ENCODE measurements at regions not wholly inside any gene's neighbourhood (a gene's known extent, or its start where the extent isn't known, plus 50 kb on each side); places are given as distances from the start of the nearest gene placed in this dataset.

DNA sequence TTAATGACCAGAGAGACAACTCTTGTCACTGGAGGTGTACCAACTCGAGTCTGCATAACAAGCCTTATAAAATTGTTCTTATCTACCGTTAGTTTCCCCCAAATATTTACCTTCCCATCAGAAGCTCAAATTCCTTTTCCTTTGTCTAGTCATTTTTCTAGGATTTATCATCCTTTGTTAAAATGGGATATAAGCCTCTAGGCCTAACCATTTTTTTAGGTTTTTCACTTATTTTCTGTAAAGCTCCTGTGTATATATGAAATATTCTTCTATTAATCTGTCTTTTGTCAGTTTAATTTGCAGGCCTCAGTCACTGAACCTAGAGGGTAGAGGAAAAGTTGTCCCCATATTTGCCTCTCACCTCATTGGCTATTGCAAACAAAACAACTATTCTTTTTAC is 99.6 kb upstream of the TNFAIP3 start:
- TF ChIP-seq, protein P1, sequence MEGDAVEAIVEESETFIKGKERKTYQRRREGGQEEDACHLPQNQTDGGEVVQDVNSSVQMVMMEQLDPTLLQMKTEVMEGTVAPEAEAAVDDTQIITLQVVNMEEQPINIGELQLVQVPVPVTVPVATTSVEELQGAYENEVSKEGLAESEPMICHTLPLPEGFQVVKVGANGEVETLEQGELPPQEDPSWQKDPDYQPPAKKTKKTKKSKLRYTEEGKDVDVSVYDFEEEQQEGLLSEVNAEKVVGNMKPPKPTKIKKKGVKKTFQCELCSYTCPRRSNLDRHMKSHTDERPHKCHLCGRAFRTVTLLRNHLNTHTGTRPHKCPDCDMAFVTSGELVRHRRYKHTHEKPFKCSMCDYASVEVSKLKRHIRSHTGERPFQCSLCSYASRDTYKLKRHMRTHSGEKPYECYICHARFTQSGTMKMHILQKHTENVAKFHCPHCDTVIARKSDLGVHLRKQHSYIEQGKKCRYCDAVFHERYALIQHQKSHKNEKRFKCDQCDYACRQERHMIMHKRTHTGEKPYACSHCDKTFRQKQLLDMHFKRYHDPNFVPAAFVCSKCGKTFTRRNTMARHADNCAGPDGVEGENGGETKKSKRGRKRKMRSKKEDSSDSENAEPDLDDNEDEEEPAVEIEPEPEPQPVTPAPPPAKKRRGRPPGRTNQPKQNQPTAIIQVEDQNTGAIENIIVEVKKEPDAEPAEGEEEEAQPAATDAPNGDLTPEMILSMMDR (IDR thresholded peaks at IDR 0.05) = no peak
- no peak for TF ChIP-seq EZH2 (IDR thresholded peaks at IDR 0.05; ENCODE audit: borderline replicate concordance, insufficient read depth, low read depth, low read length, poor library complexity, severe bottlenecking)
